GM12875 (cell line): ENCODE measurements at regions not wholly inside any gene's neighbourhood (a gene's known extent, or its start where the extent isn't known, plus 50 kb on each side); places are given as distances from the start of the nearest gene placed in this dataset.

Experiments used
- H3K4me3 ChIP-seq: one replicate; pipeline ENCODE4 v1.5.1; 2011; ENCODE audit warnings: low read depth, low read length, control low read depth
- CTCF ChIP-seq: IDR thresholded peaks from 2 replicates; pipeline ENCODE4 v1.5.1; 2011; ENCODE audit warnings: low read depth, mild to moderate bottlenecking, control low read depth, inconsistent platforms, low read length, moderate library complexity, borderline replicate concordance; ENCODE audit not compliant: insufficient read depth

- TF ChIP-seq CTCF = no peak
- no peak overlapping the region for H3K4me3 ChIP-seq
These were observed 328.2 kb upstream of the LRATD1 start for GRCh38 chr2:14304326-14304725.

GRCh38 chr2:14306268-14306861 is 326.2 kb upstream of the LRATD1 start:
- H3K4me3 ChIP-seq = no peak overlapping the region
- TF ChIP-seq CTCF = no peak

- TF ChIP-seq CTCF = no peak
- no peak overlapping the region for H3K4me3 ChIP-seq
These were observed 319.2 kb upstream of the LRATD1 start for GRCh38 chr2:14313341-14313740.

- no peak overlapping the region for H3K4me3 ChIP-seq
- TF ChIP-seq CTCF = no peak
These were observed 315.9 kb upstream of the LRATD1 start for GRCh38 chr2:14316594-14316993.

- no peak for TF ChIP-seq CTCF
These were observed 311.2 kb upstream of the LRATD1 start for GRCh38 chr2:14321357-14321756.

GRCh38 chr2:14322306-14322705 is 310.2 kb upstream of the LRATD1 start:
- H3K4me3 ChIP-seq = no peak overlapping the region
- no peak for TF ChIP-seq CTCF

More at GRCh38 chr2:14321357-14321756, 311.2 kb upstream of the LRATD1 start:
- H3K4me3 ChIP-seq = no peak overlapping the region

- no peak overlapping the region for H3K4me3 ChIP-seq
- no peak for TF ChIP-seq CTCF
These were observed 308.2 kb upstream of the LRATD1 start for GRCh38 chr2:14324308-14324707.
